ENCODE measurements at regions not wholly inside any gene's neighbourhood (a gene's known extent, or its start where the extent isn't known, plus 50 kb on each side); places are given as distances from the start of the nearest gene placed in this dataset.

DNA sequence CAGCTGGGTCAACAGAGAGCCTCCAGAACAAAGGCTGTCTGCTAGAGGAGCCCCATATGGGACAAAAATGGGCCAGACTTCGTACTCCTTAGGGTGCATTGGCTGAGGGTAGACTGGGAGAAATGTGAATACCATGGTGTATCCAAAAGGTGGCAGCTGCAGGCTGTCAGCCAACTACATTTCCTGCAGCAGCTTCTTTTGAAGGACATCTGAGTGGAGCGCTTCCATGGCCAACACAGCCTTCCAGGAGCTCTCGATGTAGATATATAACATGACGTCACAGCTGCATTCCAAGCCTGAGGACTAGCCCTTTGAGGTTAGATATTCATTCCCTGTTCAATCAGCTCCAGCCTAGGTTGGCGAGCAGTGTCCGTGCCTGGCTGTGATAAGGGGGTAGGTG lies 107.7 kb downstream of the MAB21L3 start:
- Mint-ChIP-seq H3K9me3 (no peaks in the 10 kb centered on the region), H3K36me3 (ENCODE audit: low read depth) (no peaks in the 10 kb centered on the region), H3K27ac (no peak overlapping the region), H3K4me3 (no peak overlapping the region), H3K4me1 (no peaks in the 10 kb centered on the region), H3K27me3 (peaks cover 15% of the 10 kb centered on the region)
- DNase-seq = no peak
- intact Hi-C loops (cut with micrococcal nuclease) = no loop called here

- Mint-ChIP-seq H3K9me3 (no peaks in the 10 kb centered on the region), H3K4me3 (no peak overlapping the region), H3K27me3 (peaks cover 15% of the 10 kb centered on the region), H3K36me3 (ENCODE audit: low read depth) (no peaks in the 10 kb centered on the region), H3K4me1 (no peaks in the 10 kb centered on the region), H3K27ac (no peak overlapping the region)
- no peak for DNase-seq
- intact Hi-C loops (cut with micrococcal nuclease) = no loop called here
These were observed 108.6 kb downstream of the MAB21L3 start for GRCh38 chr1:116219651-116220434.

- H3K4me1 Mint-ChIP-seq = no peaks in the 10 kb centered on the region
- H3K9me3 Mint-ChIP-seq = no peaks in the 10 kb centered on the region
- intact Hi-C loops (cut with micrococcal nuclease) = no loop called here
- no peak overlapping the region for H3K27ac Mint-ChIP-seq
- H3K27me3 Mint-ChIP-seq = peaks cover 21% of the 10 kb centered on the region
- H3K36me3 Mint-ChIP-seq (ENCODE audit: low read depth) = no peaks in the 10 kb centered on the region
- H3K4me3 Mint-ChIP-seq = no peak overlapping the region
- no peak for DNase-seq
These were observed 112.9 kb downstream of the MAB21L3 start for GRCh38 chr1:116224111-116224510.

- intact Hi-C loops (cut with micrococcal nuclease) = no loop called here
- Mint-ChIP-seq H3K4me3 (no peak overlapping the region), H3K4me1 (no peaks in the 10 kb centered on the region), H3K27ac (no peak overlapping the region), H3K9me3 (no peaks in the 10 kb centered on the region), H3K27me3 (peaks cover 20% of the 10 kb centered on the region), H3K36me3 (ENCODE audit: low read depth) (no peaks in the 10 kb centered on the region)
- DNase-seq = no peak
These were observed 113.4 kb downstream of the MAB21L3 start for GRCh38 chr1:116224561-116224960.

- H3K4me1 Mint-ChIP-seq = peaks cover 2% of the 10 kb centered on the region
- no peaks in the 10 kb centered on the region for H3K36me3 Mint-ChIP-seq (ENCODE audit: low read depth)
- H3K27me3 Mint-ChIP-seq = peaks cover 17% of the 10 kb centered on the region
- H3K4me3 Mint-ChIP-seq = no peak overlapping the region
- intact Hi-C loops (cut with micrococcal nuclease) = no loop called here
- no peak for DNase-seq
- H3K9me3 Mint-ChIP-seq = no peaks in the 10 kb centered on the region
- no peak overlapping the region for H3K27ac Mint-ChIP-seq
These were observed 114.8 kb downstream of the MAB21L3 start for GRCh38 chr1:116226017-116226416.

GRCh38 chr1:116228511-116228910 lies 117.3 kb downstream of the MAB21L3 start:
- no peaks in the 10 kb centered on the region for H3K36me3 Mint-ChIP-seq (ENCODE audit: low read depth)
- peaks cover 6% of the 10 kb centered on the region for H3K4me1 Mint-ChIP-seq
- intact Hi-C loops (cut with micrococcal nuclease) = no loop called here
- no peak overlapping the region for H3K4me3 Mint-ChIP-seq
- H3K9me3 Mint-ChIP-seq = no peaks in the 10 kb centered on the region
- no peak overlapping the region for H3K27ac Mint-ChIP-seq
- no peak for DNase-seq
- peaks cover 16% of the 10 kb centered on the region for H3K27me3 Mint-ChIP-seq

DNA sequence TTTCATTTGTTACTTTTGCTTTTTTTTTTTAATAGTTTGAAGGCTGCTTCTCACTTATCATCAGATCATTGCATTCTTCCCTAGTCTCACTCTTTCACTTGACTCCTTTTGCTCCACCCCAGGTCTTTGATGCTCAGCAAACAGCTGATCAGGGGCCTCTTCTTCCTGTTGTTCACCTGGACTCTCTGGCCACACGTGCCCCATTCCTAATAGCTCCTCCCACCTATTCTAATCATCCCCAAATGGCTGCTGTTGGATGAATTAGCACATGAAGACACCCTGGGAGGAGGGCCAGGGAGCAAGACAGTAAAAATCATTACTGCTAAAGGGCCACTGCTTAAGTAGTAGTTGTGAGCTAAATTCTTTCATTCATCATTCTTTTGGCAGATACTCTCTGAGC lies 119.5 kb downstream of the MAB21L3 start:
- intact Hi-C loops (cut with micrococcal nuclease) = no loop called here
- H3K4me3 Mint-ChIP-seq = no peak overlapping the region
- H3K36me3 Mint-ChIP-seq (ENCODE audit: low read depth) = no peaks in the 10 kb centered on the region
- peaks cover 6% of the 10 kb centered on the region for H3K4me1 Mint-ChIP-seq
- H3K27ac Mint-ChIP-seq = no peak overlapping the region
- no peak for DNase-seq
- no peaks in the 10 kb centered on the region for H3K9me3 Mint-ChIP-seq
- H3K27me3 Mint-ChIP-seq = peaks cover 14% of the 10 kb centered on the region

DNA sequence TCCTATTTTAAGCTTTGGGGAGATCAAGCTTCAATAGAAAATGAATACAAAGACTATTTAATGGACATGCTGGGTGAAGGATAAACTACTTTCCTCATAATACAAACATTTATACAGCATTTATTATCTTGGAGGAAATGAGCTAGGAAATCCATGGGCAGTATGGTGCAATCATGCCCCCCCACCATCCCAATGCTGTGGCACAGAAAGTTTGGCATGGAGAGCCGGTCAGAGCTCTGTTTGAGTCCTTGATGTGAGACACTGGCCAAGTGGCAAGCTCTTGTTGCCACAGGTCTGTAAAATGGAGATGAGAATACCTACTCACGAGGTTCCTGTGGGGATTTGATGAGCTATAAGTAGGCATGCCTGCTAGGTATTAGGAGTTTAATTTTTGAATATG lies 120.6 kb downstream of the MAB21L3 start:
- H3K4me1 Mint-ChIP-seq = peaks cover 6% of the 10 kb centered on the region
- H3K27ac Mint-ChIP-seq = no peak overlapping the region
- no peak for DNase-seq
- H3K9me3 Mint-ChIP-seq = no peaks in the 10 kb centered on the region
- no peak overlapping the region for H3K4me3 Mint-ChIP-seq
- no peaks in the 10 kb centered on the region for H3K36me3 Mint-ChIP-seq (ENCODE audit: low read depth)
- intact Hi-C loops (cut with micrococcal nuclease) = no loop called here
- H3K27me3 Mint-ChIP-seq = peaks cover 7% of the 10 kb centered on the region

DNA sequence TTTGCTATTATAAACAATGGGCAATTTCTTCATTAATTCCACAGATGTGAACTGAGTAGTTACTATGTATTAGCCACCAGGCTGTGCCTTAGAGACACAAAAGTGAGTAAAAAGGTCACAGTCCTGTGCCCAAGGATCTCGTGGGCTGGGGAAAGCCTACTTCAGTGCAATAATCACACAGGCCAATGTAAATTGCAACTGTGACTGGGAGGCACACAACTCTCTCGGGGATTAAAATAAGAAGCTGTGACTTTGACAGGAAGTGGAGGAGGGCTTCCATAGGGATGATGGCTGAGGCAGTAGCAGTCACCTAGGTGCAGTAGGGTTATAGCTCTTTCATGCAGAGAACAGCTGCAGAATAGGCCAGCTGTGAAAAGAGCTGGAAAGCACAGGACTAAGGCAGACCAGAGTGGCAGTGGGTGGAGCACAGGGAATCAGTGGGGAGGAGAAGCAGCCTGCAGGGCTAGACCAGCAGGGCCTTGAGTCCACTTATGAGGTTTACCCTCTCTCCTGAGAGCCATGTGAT lies 121.9 kb downstream of the MAB21L3 start:
- no peaks in the 10 kb centered on the region for H3K9me3 Mint-ChIP-seq
- no peaks in the 10 kb centered on the region for H3K36me3 Mint-ChIP-seq (ENCODE audit: low read depth)
- H3K27me3 Mint-ChIP-seq = peaks cover 6% of the 10 kb centered on the region
- H3K4me1 Mint-ChIP-seq = peaks cover 6% of the 10 kb centered on the region
- intact Hi-C loops (cut with micrococcal nuclease) = no loop called here
- H3K27ac Mint-ChIP-seq = no peak overlapping the region
- H3K4me3 Mint-ChIP-seq = no peak overlapping the region
- peak; percentile 71 for DNase-seq

DNA sequence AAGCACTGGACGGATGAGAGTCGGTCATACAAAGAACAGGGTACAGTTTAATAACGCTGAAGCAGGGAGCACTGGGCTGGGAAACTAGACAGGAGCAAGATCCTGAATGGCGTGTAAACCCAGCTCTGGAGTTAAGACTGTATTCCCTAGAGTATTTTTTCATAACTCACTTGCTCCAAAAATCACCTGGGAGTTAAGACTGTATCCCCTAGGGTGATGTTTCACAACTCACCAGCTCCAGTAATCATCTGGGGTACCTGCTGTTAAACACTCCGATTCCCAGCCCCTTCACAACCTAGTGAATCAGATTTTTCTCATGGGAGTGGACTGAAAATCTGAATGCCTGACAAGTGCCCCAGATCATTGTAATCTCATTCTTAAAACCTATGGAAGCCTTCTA lies 123.2 kb downstream of the MAB21L3 start:
- Mint-ChIP-seq H3K36me3 (ENCODE audit: low read depth) (no peaks in the 10 kb centered on the region), H3K4me1 (peaks cover 6% of the 10 kb centered on the region), H3K9me3 (no peaks in the 10 kb centered on the region), H3K27me3 (peaks cover 6% of the 10 kb centered on the region), H3K4me3 (no peak overlapping the region), H3K27ac (no peak overlapping the region)
- no peak for DNase-seq
- intact Hi-C loops (cut with micrococcal nuclease) = no loop called here

- intact Hi-C loops (cut with micrococcal nuclease) = no loop called here
- Mint-ChIP-seq H3K4me3 (no peak overlapping the region), H3K27me3 (peaks cover 6% of the 10 kb centered on the region), H3K27ac (no peak overlapping the region), H3K36me3 (ENCODE audit: low read depth) (no peaks in the 10 kb centered on the region), H3K9me3 (no peaks in the 10 kb centered on the region), H3K4me1 (peaks cover 3% of the 10 kb centered on the region)
- DNase-seq = no peak
These were observed 128.7 kb downstream of the MAB21L3 start for GRCh38 chr1:116239916-116240315.

DNA sequence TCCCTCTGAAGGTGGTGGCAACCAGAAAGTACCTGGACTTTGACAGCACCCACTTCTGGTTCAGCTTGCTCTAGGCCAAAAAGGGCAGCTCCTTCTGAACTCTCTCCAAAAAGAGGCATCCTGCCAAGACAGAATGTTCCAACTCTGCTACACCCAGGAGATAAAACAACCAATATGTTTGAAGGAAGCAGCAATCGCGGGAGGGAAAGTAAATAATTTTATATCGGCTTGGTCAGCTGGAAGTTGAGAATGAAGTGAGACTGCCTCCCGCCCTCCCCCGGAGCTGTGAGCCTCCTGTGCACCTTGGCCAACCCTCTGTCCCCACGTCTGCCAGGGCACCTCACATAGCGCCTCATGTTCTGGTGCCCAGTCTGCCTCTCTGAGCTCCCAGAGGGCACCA lies 130.3 kb upstream of the ATP1A1 start:
- peaks cover 3% of the 10 kb centered on the region for H3K4me1 Mint-ChIP-seq
- no peaks in the 10 kb centered on the region for H3K36me3 Mint-ChIP-seq (ENCODE audit: low read depth)
- no peak overlapping the region for H3K4me3 Mint-ChIP-seq
- intact Hi-C loops (cut with micrococcal nuclease) = no loop called here
- H3K27me3 Mint-ChIP-seq = peaks cover 1% of the 10 kb centered on the region
- DNase-seq = no peak
- H3K27ac Mint-ChIP-seq = no peak overlapping the region
- H3K9me3 Mint-ChIP-seq = no peaks in the 10 kb centered on the region

- no peak overlapping the region for H3K4me3 Mint-ChIP-seq
- intact Hi-C loops (cut with micrococcal nuclease) = no loop called here
These were observed 129.6 kb upstream of the ATP1A1 start for GRCh38 chr1:116243333-116244054.

GRCh38 chr1:116246174-116246573 lies 126.9 kb upstream of the ATP1A1 start:
- H3K9me3 Mint-ChIP-seq = no peaks in the 10 kb centered on the region
- no peaks in the 10 kb centered on the region for H3K36me3 Mint-ChIP-seq (ENCODE audit: low read depth)
- H3K4me1 Mint-ChIP-seq = peaks cover 3% of the 10 kb centered on the region
- H3K27me3 Mint-ChIP-seq = no peaks in the 10 kb centered on the region
- no peak overlapping the region for H3K27ac Mint-ChIP-seq
- no peak for DNase-seq
- intact Hi-C loops (cut with micrococcal nuclease) = no loop called here
- no peak overlapping the region for H3K4me3 Mint-ChIP-seq

More at GRCh38 chr1:116243333-116244054, 129.6 kb upstream of the ATP1A1 start:
- peaks cover 3% of the 10 kb centered on the region for H3K4me1 Mint-ChIP-seq
- no peaks in the 10 kb centered on the region for H3K9me3 Mint-ChIP-seq
- no peaks in the 10 kb centered on the region for H3K36me3 Mint-ChIP-seq (ENCODE audit: low read depth)
- no peak overlapping the region for H3K27ac Mint-ChIP-seq
- no peak for DNase-seq
- no peaks in the 10 kb centered on the region for H3K27me3 Mint-ChIP-seq

Data from activated CD4-positive, alpha-beta T cell treated with anti-CD3 and anti-CD28 coated beads, Interleukin-2, amount 10 ng/mL, durations not matched to agents 24 days and 14 days (primary cell).